ENCODE measurements at regions not wholly inside any gene's neighbourhood (a gene's known extent, or its start where the extent isn't known, plus 50 kb on each side); places are given as distances from the start of the nearest gene placed in this dataset.

DNA sequence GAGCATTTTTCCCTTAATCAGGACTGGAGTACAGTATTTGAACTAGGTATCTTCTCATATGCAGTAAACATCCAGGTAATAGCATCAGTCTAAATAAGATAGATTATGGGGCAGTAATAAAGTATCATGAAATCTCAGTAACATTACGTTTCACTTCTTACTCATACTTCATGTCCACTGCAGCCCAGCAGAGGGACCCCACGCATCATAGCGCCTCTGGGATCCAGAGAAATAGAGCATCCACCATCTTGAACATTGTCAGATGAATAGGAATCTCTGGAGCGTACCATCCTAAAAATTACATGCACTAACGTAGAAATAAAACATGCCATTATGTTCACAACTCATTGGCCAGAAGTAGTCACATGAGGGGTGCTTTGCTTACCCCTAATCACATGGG is 499.0 kb downstream of the CPS1 start:
- TF ChIP-seq, protein P1, sequence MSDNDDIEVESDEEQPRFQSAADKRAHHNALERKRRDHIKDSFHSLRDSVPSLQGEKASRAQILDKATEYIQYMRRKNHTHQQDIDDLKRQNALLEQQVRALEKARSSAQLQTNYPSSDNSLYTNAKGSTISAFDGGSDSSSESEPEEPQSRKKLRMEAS (IDR thresholded peaks at IDR 0.05; ENCODE audit: low read depth, low read length) = no peak
- TF ChIP-seq POLR2A (IDR thresholded peaks at IDR 0.05; ENCODE audit: extremely low read depth, insufficient read length) (no peak), MYC (IDR thresholded peaks at IDR 0.05; ENCODE audit: low read depth, low read length) (no peak)
- TF ChIP-seq, protein P2, sequence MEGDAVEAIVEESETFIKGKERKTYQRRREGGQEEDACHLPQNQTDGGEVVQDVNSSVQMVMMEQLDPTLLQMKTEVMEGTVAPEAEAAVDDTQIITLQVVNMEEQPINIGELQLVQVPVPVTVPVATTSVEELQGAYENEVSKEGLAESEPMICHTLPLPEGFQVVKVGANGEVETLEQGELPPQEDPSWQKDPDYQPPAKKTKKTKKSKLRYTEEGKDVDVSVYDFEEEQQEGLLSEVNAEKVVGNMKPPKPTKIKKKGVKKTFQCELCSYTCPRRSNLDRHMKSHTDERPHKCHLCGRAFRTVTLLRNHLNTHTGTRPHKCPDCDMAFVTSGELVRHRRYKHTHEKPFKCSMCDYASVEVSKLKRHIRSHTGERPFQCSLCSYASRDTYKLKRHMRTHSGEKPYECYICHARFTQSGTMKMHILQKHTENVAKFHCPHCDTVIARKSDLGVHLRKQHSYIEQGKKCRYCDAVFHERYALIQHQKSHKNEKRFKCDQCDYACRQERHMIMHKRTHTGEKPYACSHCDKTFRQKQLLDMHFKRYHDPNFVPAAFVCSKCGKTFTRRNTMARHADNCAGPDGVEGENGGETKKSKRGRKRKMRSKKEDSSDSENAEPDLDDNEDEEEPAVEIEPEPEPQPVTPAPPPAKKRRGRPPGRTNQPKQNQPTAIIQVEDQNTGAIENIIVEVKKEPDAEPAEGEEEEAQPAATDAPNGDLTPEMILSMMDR (IDR thresholded peaks at IDR 0.05; ENCODE audit: low read depth, low read length) = no peak

Measured in NB4 (cell line).